Activated B cell treated with CpG ODN at 0.5 μM for 24 hours (primary cell): ENCODE measurements at regions not wholly inside any gene's neighbourhood (a gene's known extent, or its start where the extent isn't known, plus 50 kb on each side); places are given as distances from the start of the nearest gene placed in this dataset.

Experiments used
- ATAC-seq: fragments of 200-7000 bp; cut with Tn5 transposase; one replicate; pipeline ENCODE4 v1.10.0; 2021; ENCODE audit warnings: low read depth, mild to moderate bottlenecking, moderate library complexity
- CTCF ChIA-PET: fragments of 350-600 bp; sonication (Branson Sonifier 250); formaldehyde crosslinking; loops from one replicate; lab custom pipeline; 2021; ENCODE audit warnings: antibody characterized with exemption; lab: Charles Lee
- POLR2A ChIA-PET: fragments of 350-600 bp; sonication (Branson Sonifier 250); formaldehyde crosslinking; loops from one replicate; lab custom pipeline; 2021; ENCODE audit warnings: antibody characterized with exemption; lab: Charles Lee
- DNase-seq: peaks from one replicate; pipeline ENCODE4 v3.0.0; 2022
- H3K27ac Mint-ChIP-seq: one replicate; pipeline ENCODE4 v1.8.0; 2020; ENCODE audit warnings: mixed read lengths
- H3K27me3 Mint-ChIP-seq: one replicate; pipeline ENCODE4 v1.8.0; 2021; ENCODE audit warnings: mixed read lengths
- H3K36me3 Mint-ChIP-seq: one replicate; pipeline ENCODE4 v1.8.0; 2021; ENCODE audit warnings: low read depth, mixed read lengths
- H3K4me1 Mint-ChIP-seq: one replicate; pipeline ENCODE4 v1.8.0; 2021; ENCODE audit warnings: mixed read lengths
- H3K4me3 Mint-ChIP-seq: one replicate; pipeline ENCODE4 v1.8.0; 2020; ENCODE audit warnings: mild to moderate bottlenecking, mixed read lengths
- H3K9me3 Mint-ChIP-seq: one replicate; pipeline ENCODE4 v1.8.0; 2020; ENCODE audit warnings: mixed read lengths
- intact Hi-C: fragments of 100-400 bp; cut with micrococcal nuclease; formaldehyde crosslinking; loops from one replicate; pipeline ENCODE4 v1.15.1; 2024
- TF ChIP-seq, protein P1 (sequence below): fragments of 200-600 bp; IDR thresholded peaks from one replicate; pipeline ENCODE4 v1.8.0; 2022; ENCODE audit warnings: antibody characterized with exemption, mild to moderate bottlenecking

DNA sequence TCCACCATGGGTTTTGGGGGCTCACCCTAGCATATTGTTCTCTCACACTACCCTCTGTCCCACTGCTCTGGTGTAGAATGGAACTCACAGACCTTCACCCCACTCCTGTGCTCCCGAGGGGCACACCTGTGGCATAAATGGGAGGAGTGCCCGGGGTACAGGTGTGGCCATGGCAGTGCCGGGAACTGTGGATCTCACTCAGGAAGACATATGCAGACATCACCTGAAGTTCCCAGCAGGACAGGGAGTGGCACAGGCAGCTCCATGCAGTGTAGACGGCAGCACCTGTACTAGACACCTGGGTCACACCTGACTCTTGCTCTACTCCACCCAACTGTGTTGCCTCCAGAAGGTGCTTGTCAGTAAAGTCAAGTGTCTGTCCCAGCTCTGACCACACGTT is 57.6 kb upstream of the MRPS22 start:
- TF ChIP-seq, protein P1, sequence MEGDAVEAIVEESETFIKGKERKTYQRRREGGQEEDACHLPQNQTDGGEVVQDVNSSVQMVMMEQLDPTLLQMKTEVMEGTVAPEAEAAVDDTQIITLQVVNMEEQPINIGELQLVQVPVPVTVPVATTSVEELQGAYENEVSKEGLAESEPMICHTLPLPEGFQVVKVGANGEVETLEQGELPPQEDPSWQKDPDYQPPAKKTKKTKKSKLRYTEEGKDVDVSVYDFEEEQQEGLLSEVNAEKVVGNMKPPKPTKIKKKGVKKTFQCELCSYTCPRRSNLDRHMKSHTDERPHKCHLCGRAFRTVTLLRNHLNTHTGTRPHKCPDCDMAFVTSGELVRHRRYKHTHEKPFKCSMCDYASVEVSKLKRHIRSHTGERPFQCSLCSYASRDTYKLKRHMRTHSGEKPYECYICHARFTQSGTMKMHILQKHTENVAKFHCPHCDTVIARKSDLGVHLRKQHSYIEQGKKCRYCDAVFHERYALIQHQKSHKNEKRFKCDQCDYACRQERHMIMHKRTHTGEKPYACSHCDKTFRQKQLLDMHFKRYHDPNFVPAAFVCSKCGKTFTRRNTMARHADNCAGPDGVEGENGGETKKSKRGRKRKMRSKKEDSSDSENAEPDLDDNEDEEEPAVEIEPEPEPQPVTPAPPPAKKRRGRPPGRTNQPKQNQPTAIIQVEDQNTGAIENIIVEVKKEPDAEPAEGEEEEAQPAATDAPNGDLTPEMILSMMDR = no peak
- intact Hi-C loops = no loop called here
- H3K9me3 Mint-ChIP-seq = no peaks in the 10 kb centered on the region
- no peaks in the 10 kb centered on the region for H3K27me3 Mint-ChIP-seq
- ATAC-seq (no peak), DNase-seq (no peak)
- ChIA-PET CTCF (no interaction called here), POLR2A (no interaction called here)
- H3K36me3 Mint-ChIP-seq = no peaks in the 10 kb centered on the region
- H3K4me3 Mint-ChIP-seq = no peak overlapping the region
- H3K27ac Mint-ChIP-seq = no peak overlapping the region
- H3K4me1 Mint-ChIP-seq = no peaks in the 10 kb centered on the region

DNA sequence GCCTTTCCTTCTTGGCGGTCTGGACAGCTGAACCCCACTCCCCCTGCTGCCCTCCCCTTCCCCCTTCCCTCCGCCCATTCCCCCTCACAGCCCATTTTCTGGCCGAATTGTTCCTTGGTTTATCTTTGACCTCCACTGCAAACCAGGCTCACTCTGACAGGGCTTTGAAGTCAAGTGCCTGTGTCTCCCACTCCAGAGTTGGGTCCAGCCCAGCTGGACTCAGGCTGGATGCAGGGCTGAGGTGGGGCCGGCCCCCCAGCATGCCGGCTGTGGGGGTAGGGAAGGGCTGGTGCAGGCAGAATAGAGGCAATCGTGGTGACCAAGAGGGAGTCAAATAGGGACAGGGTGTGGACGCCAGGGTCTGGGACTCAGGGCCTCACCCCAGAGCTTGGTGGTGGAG is 57.0 kb upstream of the MRPS22 start:
- no peak for DNase-seq
- Mint-ChIP-seq H3K27ac (no peak overlapping the region), H3K9me3 (no peaks in the 10 kb centered on the region), H3K36me3 (no peaks in the 10 kb centered on the region), H3K4me1 (no peaks in the 10 kb centered on the region), H3K4me3 (no peak overlapping the region), H3K27me3 (no peaks in the 10 kb centered on the region)
- intact Hi-C loops = no loop called here
- no peak for ATAC-seq
- POLR2A ChIA-PET = no interaction called here
- TF ChIP-seq, protein P1 = no peak
- CTCF ChIA-PET = no interaction called here

DNA sequence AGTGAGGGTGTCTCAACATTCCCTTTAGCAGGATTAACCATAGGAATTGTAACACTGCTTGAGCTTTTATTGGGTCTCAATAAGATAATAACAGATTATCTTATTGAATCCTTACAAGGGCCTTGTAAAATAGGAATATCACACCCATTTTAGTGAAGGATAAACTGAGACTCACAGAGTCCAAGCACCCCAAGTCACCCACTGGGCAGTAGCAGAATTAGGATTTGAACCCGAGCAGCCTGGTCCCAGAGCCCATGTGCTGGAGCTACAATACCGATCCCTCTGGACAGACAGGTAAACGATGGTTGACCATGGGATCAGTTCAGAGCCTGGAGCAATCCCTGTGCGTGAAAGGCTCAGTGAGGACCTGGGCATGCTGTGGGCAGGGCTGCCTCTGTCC is 56.3 kb upstream of the MRPS22 start:
- no peak for DNase-seq
- Mint-ChIP-seq H3K4me1 (no peaks in the 10 kb centered on the region), H3K27me3 (no peaks in the 10 kb centered on the region), H3K27ac (no peak overlapping the region), H3K36me3 (no peaks in the 10 kb centered on the region), H3K4me3 (no peak overlapping the region), H3K9me3 (no peaks in the 10 kb centered on the region)
- CTCF ChIA-PET = no interaction called here
- TF ChIP-seq, protein P1 = no peak
- no peak for ATAC-seq
- POLR2A ChIA-PET = no interaction called here
- intact Hi-C loops = no loop called here

DNA sequence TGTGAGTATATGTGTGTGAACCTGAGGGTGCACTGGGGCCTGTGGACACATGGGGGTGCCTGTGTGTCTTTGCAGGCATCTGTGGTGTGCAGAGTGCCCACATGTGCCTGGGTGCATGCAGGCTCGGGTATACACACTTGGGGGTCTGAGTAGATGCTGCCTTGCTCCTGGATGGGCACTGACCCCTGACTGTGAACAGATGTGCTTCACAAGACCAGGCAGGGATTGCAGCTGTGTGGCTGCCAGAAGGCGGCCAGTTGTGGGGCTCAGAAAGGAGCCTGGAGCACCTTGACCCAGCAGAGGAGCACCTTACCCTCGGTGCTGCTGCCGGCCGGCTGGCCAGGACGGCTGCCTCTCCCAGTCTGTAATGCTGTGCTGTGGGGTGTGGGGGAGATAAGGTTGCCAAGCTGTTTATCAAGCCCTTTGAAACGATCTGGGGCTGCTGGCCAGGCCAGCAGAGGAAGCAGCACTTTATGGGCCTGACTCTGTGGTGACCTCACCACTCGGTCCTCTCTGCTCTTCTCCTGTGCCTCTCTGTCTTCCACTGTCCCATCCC is 55.5 kb upstream of the MRPS22 start:
- POLR2A ChIA-PET = no interaction called here
- DNase-seq = no peak
- Mint-ChIP-seq H3K36me3 (no peaks in the 10 kb centered on the region), H3K4me3 (no peak overlapping the region), H3K27ac (no peak overlapping the region), H3K9me3 (no peaks in the 10 kb centered on the region), H3K27me3 (no peaks in the 10 kb centered on the region), H3K4me1 (no peaks in the 10 kb centered on the region)
- no peak for ATAC-seq
- TF ChIP-seq, protein P1 = no peak
- intact Hi-C loops = no loop called here
- CTCF ChIA-PET = no interaction called here

- no peaks in the 10 kb centered on the region for H3K4me1 Mint-ChIP-seq
- H3K4me3 Mint-ChIP-seq = no peak overlapping the region
- DNase-seq (no peak), ATAC-seq (no peak)
- ChIA-PET POLR2A (no interaction called here), CTCF (no interaction called here)
- H3K36me3 Mint-ChIP-seq = no peaks in the 10 kb centered on the region
- intact Hi-C loops = no loop called here
- no peaks in the 10 kb centered on the region for H3K27me3 Mint-ChIP-seq
- TF ChIP-seq, protein P1 = no peak
- H3K9me3 Mint-ChIP-seq = no peaks in the 10 kb centered on the region
- H3K27ac Mint-ChIP-seq = no peak overlapping the region
Measured at GRCh38 chr3:139289860-139290524, 53.8 kb upstream of the MRPS22 start.
